ENCODE measurements at regions not wholly inside any gene's neighbourhood (a gene's known extent, or its start where the extent isn't known, plus 50 kb on each side); places are given as distances from the start of the nearest gene placed in this dataset.

- H3K9me3 ChIP-seq, result no peaks in the 10 kb centered on the region
- no peaks in the 10 kb centered on the region for H3K27me3 ChIP-seq
- intact Hi-C loops (cut with DNase I; ENCODE audit: low total_unique reads), result no loop called here
- in situ Hi-C loops (cut with MboI; ENCODE audit: low sequenced_read_pairs in 4 of 4), result no loop called here
- TF ChIP-seq CTCF (IDR thresholded peaks at IDR 0.05 in 4 of 5, conservative IDR thresholded peaks at IDR 0.05 in 1 of 5), result no peak
- no peak overlapping the region for H3K27ac ChIP-seq
- H3K36me3 ChIP-seq, result no peaks in the 10 kb centered on the region
- H3K4me3 ChIP-seq, result no peak overlapping the region
- DNase-seq, result no peak
- no peaks in the 10 kb centered on the region for H3K4me1 ChIP-seq
- ATAC-seq, result no peak
Observed at GRCh38 chr15:35888815-35889214, 342.9 kb upstream of the DPH6 start.

DNA sequence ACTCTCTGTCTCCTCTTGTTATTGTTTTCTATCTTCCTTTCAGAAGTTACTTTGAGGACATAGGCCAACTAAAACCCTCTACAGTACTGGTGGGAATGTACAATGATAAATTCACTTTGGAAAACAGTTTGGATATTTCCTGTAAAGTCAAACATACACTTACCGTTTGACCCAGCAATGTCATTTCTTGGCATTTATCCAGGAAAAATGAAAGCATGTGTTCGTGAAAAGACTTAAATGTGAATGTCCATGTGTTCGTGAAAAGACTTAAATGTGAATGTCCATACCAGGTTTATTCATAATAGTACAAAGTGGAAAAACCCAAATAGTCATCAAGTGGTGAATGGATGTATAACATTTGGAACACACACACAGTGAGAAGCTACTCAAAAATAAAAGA lies 361.5 kb upstream of the DPH6 start:
- no peaks in the 10 kb centered on the region for H3K4me1 ChIP-seq
- H3K9me3 ChIP-seq, result no peaks in the 10 kb centered on the region
- intact Hi-C loops (cut with DNase I; ENCODE audit: low total_unique reads), result no loop called here
- H3K36me3 ChIP-seq, result no peaks in the 10 kb centered on the region
- in situ Hi-C loops (cut with MboI; ENCODE audit: low sequenced_read_pairs in 4 of 4), result no loop called here
- no peaks in the 10 kb centered on the region for H3K27me3 ChIP-seq
- DNase-seq (no peak), ATAC-seq (no peak)
- no peak overlapping the region for H3K27ac ChIP-seq
- no peak for TF ChIP-seq POLR2A (IDR thresholded peaks at IDR 0.05)
- TF ChIP-seq CTCF (IDR thresholded peaks at IDR 0.05 in 4 of 5, conservative IDR thresholded peaks at IDR 0.05 in 1 of 5), result no peak
- H3K4me3 ChIP-seq, result no peak overlapping the region

GRCh38 chr15:35909414-35909813 lies 363.4 kb upstream of the DPH6 start:
- no peak for ATAC-seq
- H3K27me3 ChIP-seq, result no peaks in the 10 kb centered on the region
- no peak for TF ChIP-seq POLR2A (IDR thresholded peaks at IDR 0.05)
- TF ChIP-seq CTCF (IDR thresholded peaks at IDR 0.05 in 4 of 5, conservative IDR thresholded peaks at IDR 0.05 in 1 of 5), result no peak
- no peaks in the 10 kb centered on the region for H3K4me1 ChIP-seq
- in situ Hi-C loops (cut with MboI; ENCODE audit: low sequenced_read_pairs in 4 of 4), result no loop called here
- DNase-seq, result no peak
- no peak overlapping the region for H3K4me3 ChIP-seq
- H3K27ac ChIP-seq, result no peak overlapping the region
- no peaks in the 10 kb centered on the region for H3K9me3 ChIP-seq
- H3K36me3 ChIP-seq, result no peaks in the 10 kb centered on the region
- intact Hi-C loops (cut with DNase I; ENCODE audit: low total_unique reads), result no loop called here

DNA sequence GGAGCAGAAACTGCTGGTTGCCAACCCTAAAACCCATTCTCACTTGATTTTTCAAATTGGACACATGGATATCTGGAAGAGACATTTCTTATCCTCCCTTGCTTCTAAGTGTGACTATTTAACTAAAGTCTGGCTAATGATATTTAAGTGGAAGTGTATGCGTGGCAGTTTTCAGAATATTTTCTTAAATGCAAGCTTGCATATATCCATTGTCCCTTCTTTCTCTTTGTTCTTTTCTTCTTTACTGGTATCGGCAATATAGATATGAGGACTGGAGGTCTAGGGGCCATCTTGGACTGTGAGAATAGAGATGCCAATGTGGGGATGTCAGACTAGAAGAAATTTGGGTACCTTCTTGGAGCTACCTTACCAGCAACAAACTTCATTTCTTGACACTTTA lies 364.3 kb upstream of the DPH6 start:
- no peaks in the 10 kb centered on the region for H3K4me1 ChIP-seq
- intact Hi-C loops (cut with DNase I; ENCODE audit: low total_unique reads) (no loop called here), in situ Hi-C loops (cut with MboI; ENCODE audit: low sequenced_read_pairs in 4 of 4) (no loop called here)
- no peaks in the 10 kb centered on the region for H3K9me3 ChIP-seq
- no peak overlapping the region for H3K27ac ChIP-seq
- no peaks in the 10 kb centered on the region for H3K27me3 ChIP-seq
- TF ChIP-seq POLR2A (IDR thresholded peaks at IDR 0.05), result no peak
- TF ChIP-seq CTCF (IDR thresholded peaks at IDR 0.05 in 4 of 5, conservative IDR thresholded peaks at IDR 0.05 in 1 of 5), result no peak
- no peaks in the 10 kb centered on the region for H3K36me3 ChIP-seq
- DNase-seq (no peak), ATAC-seq (no peak)
- no peak overlapping the region for H3K4me3 ChIP-seq

GRCh38 chr15:35911052-35911777 lies 365.2 kb upstream of the DPH6 start:
- Histone ChIP-seq H3K9me3 (no peaks in the 10 kb centered on the region), H3K4me1 (no peaks in the 10 kb centered on the region), H3K27ac (no peak overlapping the region), H3K27me3 (no peaks in the 10 kb centered on the region), H3K36me3 (no peaks in the 10 kb centered on the region), H3K4me3 (no peak overlapping the region)
- intact Hi-C loops (cut with DNase I; ENCODE audit: low total_unique reads), result no loop called here
- ATAC-seq (no peak), DNase-seq (no peak)
- no peak for TF ChIP-seq POLR2A (IDR thresholded peaks at IDR 0.05)
- TF ChIP-seq CTCF (IDR thresholded peaks at IDR 0.05 in 4 of 5, conservative IDR thresholded peaks at IDR 0.05 in 1 of 5), result no peak
- in situ Hi-C loops (cut with MboI; ENCODE audit: low sequenced_read_pairs in 4 of 4), result no loop called here
